Esophagus squamous epithelium (tissue), 4 donors: ENCODE measurements at regions not wholly inside any gene's neighbourhood (a gene's known extent, or its start where the extent isn't known, plus 50 kb on each side); places are given as distances from the start of the nearest gene placed in this dataset.

ENCODE experiments used
- POLR2A ChIP-seq, 4 donors: fragments of 450-650 bp; IDR thresholded peaks; one replicate each; pipeline ENCODE4 v1.6.1; 2017; ENCODE audit warnings: antibody characterized with exemption in 4 of 4, mild to moderate bottlenecking in 4 of 4, moderate library complexity in 3 of 4
- TF ChIP-seq, protein P1 (sequence below), 6 experiments: fragments of 450-650 bp in 4 of 6; fragments of 200-600 bp in 2 of 6; sonication (generic) in 2 of 6; IDR thresholded peaks; one replicate each; pipeline ENCODE4 v1.5.1; 2016 to 2019; ENCODE audit warnings: antibody characterized with exemption in 6 of 6, mild to moderate bottlenecking in 4 of 6, moderate library complexity in 4 of 6

DNA sequence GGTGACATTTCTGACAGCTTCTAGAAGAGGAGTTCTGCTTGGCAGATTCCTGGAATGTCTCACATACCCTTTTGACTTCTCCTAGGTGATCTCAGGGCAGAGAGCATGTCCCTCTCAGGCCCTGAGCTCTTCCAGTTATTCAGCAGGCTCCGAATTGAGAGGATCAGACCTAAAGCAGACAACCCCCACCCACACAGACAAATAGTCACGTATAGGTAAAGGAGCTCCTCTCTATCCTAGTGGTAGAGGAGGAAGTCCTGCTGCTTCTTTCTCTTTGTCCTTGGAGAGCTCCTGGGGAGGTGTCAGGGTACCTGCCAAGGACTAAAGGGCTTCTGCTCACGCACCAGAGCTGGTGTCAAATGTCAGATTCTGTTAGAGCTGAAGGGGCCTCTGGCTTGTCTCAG, 128.1 kb downstream of the IER5 start:
- TF ChIP-seq, protein P1, sequence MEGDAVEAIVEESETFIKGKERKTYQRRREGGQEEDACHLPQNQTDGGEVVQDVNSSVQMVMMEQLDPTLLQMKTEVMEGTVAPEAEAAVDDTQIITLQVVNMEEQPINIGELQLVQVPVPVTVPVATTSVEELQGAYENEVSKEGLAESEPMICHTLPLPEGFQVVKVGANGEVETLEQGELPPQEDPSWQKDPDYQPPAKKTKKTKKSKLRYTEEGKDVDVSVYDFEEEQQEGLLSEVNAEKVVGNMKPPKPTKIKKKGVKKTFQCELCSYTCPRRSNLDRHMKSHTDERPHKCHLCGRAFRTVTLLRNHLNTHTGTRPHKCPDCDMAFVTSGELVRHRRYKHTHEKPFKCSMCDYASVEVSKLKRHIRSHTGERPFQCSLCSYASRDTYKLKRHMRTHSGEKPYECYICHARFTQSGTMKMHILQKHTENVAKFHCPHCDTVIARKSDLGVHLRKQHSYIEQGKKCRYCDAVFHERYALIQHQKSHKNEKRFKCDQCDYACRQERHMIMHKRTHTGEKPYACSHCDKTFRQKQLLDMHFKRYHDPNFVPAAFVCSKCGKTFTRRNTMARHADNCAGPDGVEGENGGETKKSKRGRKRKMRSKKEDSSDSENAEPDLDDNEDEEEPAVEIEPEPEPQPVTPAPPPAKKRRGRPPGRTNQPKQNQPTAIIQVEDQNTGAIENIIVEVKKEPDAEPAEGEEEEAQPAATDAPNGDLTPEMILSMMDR (IDR thresholded peaks at IDR 0.05): no peak
- no peak for TF ChIP-seq POLR2A (IDR thresholded peaks at IDR 0.05)
